ENCODE measurements at regions not wholly inside any gene's neighbourhood (a gene's known extent, or its start where the extent isn't known, plus 50 kb on each side); places are given as distances from the start of the nearest gene placed in this dataset.

GRCh38 chr13:68540244-68540643 lies 1310.1 kb upstream of the PCDH9 start:
- no peak for TF ChIP-seq EZH2phosphoT487 (IDR thresholded peaks at IDR 0.05; ENCODE audit: low read depth)
- TF ChIP-seq CTCF (IDR thresholded peaks at IDR 0.05; ENCODE audit: low read depth, low read length), result no peak
